ENCODE measurements at regions not wholly inside any gene's neighbourhood (a gene's known extent, or its start where the extent isn't known, plus 50 kb on each side); places are given as distances from the start of the nearest gene placed in this dataset.

DNA sequence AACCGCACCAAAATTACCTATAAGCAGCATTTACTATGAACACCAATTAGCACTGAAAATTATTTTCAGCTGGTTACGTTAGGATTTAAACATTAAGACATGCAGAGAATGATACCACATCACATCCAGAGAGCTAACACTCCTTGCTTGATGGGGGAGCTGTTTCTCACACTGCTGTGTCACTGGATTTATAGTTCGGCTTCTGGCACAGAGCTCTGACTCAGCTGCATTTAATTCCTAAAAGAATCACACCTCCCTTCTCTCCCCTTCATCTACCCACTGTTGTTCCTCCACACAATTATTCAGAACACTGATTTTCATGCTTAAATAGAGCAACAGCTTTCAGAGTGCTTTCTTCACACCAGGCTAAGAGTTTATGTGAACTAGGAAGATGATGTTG is 82.6 kb upstream of the SV2C start:
- Histone ChIP-seq H3K27ac (ENCODE audit: control insufficient read depth, insufficient read depth) (no peak overlapping the region), H3K9ac (ENCODE audit: control insufficient read depth, insufficient read depth, low read length) (no peak overlapping the region), H3K4me3 (no peak overlapping the region), H3K27me3 (replicated peaks in 1 of 2; ENCODE audit: control insufficient read depth in 2 of 2, insufficient read depth in 2 of 2, low read length in 1 of 2) (no peaks in the 10 kb centered on the region), H3K9me3 (replicated peaks; ENCODE audit: control insufficient read depth, insufficient read depth, low read length) (no peaks in the 10 kb centered on the region), H3K4me1 (ENCODE audit: control insufficient read depth, insufficient read depth, low read length) (no peaks in the 10 kb centered on the region), H3K4me2 (ENCODE audit: control insufficient read depth, insufficient read depth) (no peak overlapping the region), H3K79me2 (ENCODE audit: control insufficient read depth, insufficient read depth, low read length) (no peaks in the 10 kb centered on the region), H3K36me3 (ENCODE audit: control insufficient read depth in 2 of 2, insufficient read depth in 2 of 2, low read length in 1 of 2) (no peaks in the 10 kb centered on the region), H4K20me1 (ENCODE audit: control insufficient read depth, insufficient read depth) (no peaks in the 10 kb centered on the region), H2AFZ (ENCODE audit: control insufficient read depth, low read depth, low read length) (no peak overlapping the region)
- intact Hi-C loops (cut with micrococcal nuclease; ENCODE audit: unreplicated experiment) (loop anchor here (10.0 kb wide), 1 partner anchor 254 kb away; no protein-coding TSS in a partner anchor), in situ Hi-C loops (cut with MboI) (no loop called here)
- no TSS peak for BruUV-seq (replicated peaks)
- ChIA-PET SMC1A (ENCODE audit: uncharacterized antibody, unreplicated experiment) (no interaction called here), RAD21 (ENCODE audit: unreplicated experiment) (no interaction called here), POLR2A (no interaction called here), CTCF (no interaction called here)
- ATAC-seq (no peak), DNase-seq (ENCODE audit: low read depth, low spot score) (no peak), FAIRE-seq (no peak)
- WGBS (ENCODE audit: insufficient coverage, insufficient replicate concordance, low lambda C conversion rate, missing lambda C conversion rate): 41% methylated on average over 3 of the region's 3 CpGs
- no peak for TF ChIP-seq MEF2B (IDR thresholded peaks at IDR 0.05; ENCODE audit: partially characterized antibody, poor library complexity, severe bottlenecking)
- TF ChIP-seq SMAD1 (IDR thresholded peaks at IDR 0.05; ENCODE audit: low read depth, partially characterized antibody): no peak
- no peak for TF ChIP-seq BCL11A (IDR thresholded peaks at IDR 0.05; ENCODE audit: low read depth, low read length)
- no peak for TF ChIP-seq POU2F2 (IDR thresholded peaks at IDR 0.05; ENCODE audit: borderline replicate concordance, low read depth, low read length)
- no peak for TF ChIP-seq RB1 (IDR thresholded peaks at IDR 0.05; ENCODE audit: borderline replicate concordance)
- no peak for TF ChIP-seq IRF3 (IDR thresholded peaks at IDR 0.05)
- TF ChIP-seq, protein P1, sequence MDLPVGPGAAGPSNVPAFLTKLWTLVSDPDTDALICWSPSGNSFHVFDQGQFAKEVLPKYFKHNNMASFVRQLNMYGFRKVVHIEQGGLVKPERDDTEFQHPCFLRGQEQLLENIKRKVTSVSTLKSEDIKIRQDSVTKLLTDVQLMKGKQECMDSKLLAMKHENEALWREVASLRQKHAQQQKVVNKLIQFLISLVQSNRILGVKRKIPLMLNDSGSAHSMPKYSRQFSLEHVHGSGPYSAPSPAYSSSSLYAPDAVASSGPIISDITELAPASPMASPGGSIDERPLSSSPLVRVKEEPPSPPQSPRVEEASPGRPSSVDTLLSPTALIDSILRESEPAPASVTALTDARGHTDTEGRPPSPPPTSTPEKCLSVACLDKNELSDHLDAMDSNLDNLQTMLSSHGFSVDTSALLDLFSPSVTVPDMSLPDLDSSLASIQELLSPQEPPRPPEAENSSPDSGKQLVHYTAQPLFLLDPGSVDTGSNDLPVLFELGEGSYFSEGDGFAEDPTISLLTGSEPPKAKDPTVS (IDR thresholded peaks at IDR 0.05; ENCODE audit: low read depth, low read length): no peak
- no peak for TF ChIP-seq SP1 (IDR thresholded peaks at IDR 0.05; ENCODE audit: low read depth, low read length)
- TF ChIP-seq NR2C2 (IDR thresholded peaks at IDR 0.05; ENCODE audit: borderline replicate concordance, control insufficient read depth, insufficient read length, low read depth): no peak
- no peak for TF ChIP-seq CBX5 (IDR thresholded peaks at IDR 0.05; ENCODE audit: low read depth)
- TF ChIP-seq MTA2 (IDR thresholded peaks at IDR 0.05; ENCODE audit: low read depth): no peak
